Colonic mucosa (tissue), 4 donors: ENCODE measurements at regions not wholly inside any gene's neighbourhood (a gene's known extent, or its start where the extent isn't known, plus 50 kb on each side); places are given as distances from the start of the nearest gene placed in this dataset.

Source experiments
- DNase-seq: peaks from one replicate; pipeline ENCODE4 v3.0.0-alpha.2; 2020
- H3K27ac ChIP-seq: fragments of 200-600 bp; one replicate; pipeline ENCODE4 v1.8.0; 2021
- H3K27me3 ChIP-seq: fragments of 200-600 bp; one replicate; pipeline ENCODE4 v1.8.0; 2021
- H3K36me3 ChIP-seq: fragments of 200-600 bp; one replicate; pipeline ENCODE4 v1.8.0; 2021
- H3K4me1 ChIP-seq: fragments of 200-600 bp; one replicate; pipeline ENCODE4 v1.8.0; 2021; ENCODE audit warnings: mild to moderate bottlenecking
- H3K4me3 ChIP-seq: fragments of 200-600 bp; one replicate; pipeline ENCODE4 v1.8.0; 2021
- H3K9ac ChIP-seq, 2 donors: one replicate each; pipeline ENCODE4 v1.7.0; 2013; ENCODE audit warnings: control low read depth in 2 of 2, low read depth in 2 of 2, low read length in 2 of 2
- H3K9me3 ChIP-seq: fragments of 200-600 bp; one replicate; pipeline ENCODE4 v1.8.0; 2021
- CTCF ChIP-seq: fragments of 200-600 bp; IDR thresholded peaks from one replicate; pipeline ENCODE4 v1.8.0; 2022; ENCODE audit warnings: antibody characterized with exemption, mild to moderate bottlenecking
- intact Hi-C: fragments of 100-400 bp; cut with DNase I; formaldehyde crosslinking; loops from one replicate; pipeline ENCODE4 v1.14.1; 2022
- donor health status: healthy.
- donor health status: DM: no; HTN: no; CAD: no.
- donor health status: DM: no; HTN: no; CAD: no.

GRCh38 chr9:88652876-88653275, 117.9 kb downstream of the NXNL2 start:
- no peak overlapping the region for H3K27ac ChIP-seq
- DNase-seq, result no peak

GRCh38 chr9:88653406-88653805, 118.4 kb downstream of the NXNL2 start:
- Histone ChIP-seq H3K36me3 (no peaks in the 10 kb centered on the region), H3K9ac (no peak overlapping the region), H3K4me1 (no peaks in the 10 kb centered on the region), H3K4me3 (no peak overlapping the region), H3K9me3 (no peaks in the 10 kb centered on the region), H3K27ac (no peak overlapping the region), H3K27me3 (no peaks in the 10 kb centered on the region)
- intact Hi-C loops, result no loop called here
- no peak for TF ChIP-seq CTCF
- no peak for DNase-seq

More at GRCh38 chr9:88652876-88653275, 117.9 kb downstream of the NXNL2 start:
- TF ChIP-seq CTCF, result no peak
- no peaks in the 10 kb centered on the region for H3K4me1 ChIP-seq
- H3K4me3 ChIP-seq, result no peak overlapping the region
- no peaks in the 10 kb centered on the region for H3K9me3 ChIP-seq
- no peaks in the 10 kb centered on the region for H3K36me3 ChIP-seq
- H3K27me3 ChIP-seq, result no peaks in the 10 kb centered on the region
- intact Hi-C loops, result no loop called here
- no peak overlapping the region for H3K9ac ChIP-seq

GRCh38 chr9:88653911-88654310, 118.9 kb downstream of the NXNL2 start:
- H3K4me3 ChIP-seq, result no peak overlapping the region
- DNase-seq, result no peak
- H3K27me3 ChIP-seq, result no peaks in the 10 kb centered on the region
- H3K9ac ChIP-seq, result no peak overlapping the region
- no peaks in the 10 kb centered on the region for H3K9me3 ChIP-seq
- H3K27ac ChIP-seq, result no peak overlapping the region
- no peaks in the 10 kb centered on the region for H3K36me3 ChIP-seq
- intact Hi-C loops, result no loop called here
- TF ChIP-seq CTCF, result no peak
- H3K4me1 ChIP-seq, result no peaks in the 10 kb centered on the region

GRCh38 chr9:88657893-88658292, 122.9 kb downstream of the NXNL2 start:
- no peaks in the 10 kb centered on the region for H3K27me3 ChIP-seq
- no peak overlapping the region for H3K4me3 ChIP-seq
- no peak for DNase-seq
- H3K9me3 ChIP-seq, result no peaks in the 10 kb centered on the region
- H3K27ac ChIP-seq, result no peak overlapping the region
- H3K9ac ChIP-seq, result no peak overlapping the region
- no peaks in the 10 kb centered on the region for H3K36me3 ChIP-seq
- TF ChIP-seq CTCF, result no peak
- intact Hi-C loops, result no loop called here
- no peaks in the 10 kb centered on the region for H3K4me1 ChIP-seq

GRCh38 chr9:88658311-88658822, 123.4 kb downstream of the NXNL2 start:
- Histone ChIP-seq H3K36me3 (no peaks in the 10 kb centered on the region), H3K4me1 (no peaks in the 10 kb centered on the region), H3K9ac (no peak overlapping the region), H3K27ac (no peak overlapping the region), H3K9me3 (no peaks in the 10 kb centered on the region), H3K4me3 (no peak overlapping the region), H3K27me3 (no peaks in the 10 kb centered on the region)
- DNase-seq, result peak; percentile 29
- no peak for TF ChIP-seq CTCF
- intact Hi-C loops, result no loop called here
